HUDEP-2 (cell line): ENCODE measurements at regions not wholly inside any gene's neighbourhood (a gene's known extent, or its start where the extent isn't known, plus 50 kb on each side); places are given as distances from the start of the nearest gene placed in this dataset.
A peak's percentile ranks its signal among the peaks of the same experiment; 100 is the strongest.
"Not testable (repeated sequence)": the region's sequence is repeated elsewhere in the genome, so short reads cannot be mapped to it uniquely, and the experiment has no call there.

Source experiments
- DNase-seq, 76 experiments: peaks; one replicate each; lab custom pipeline; 2025; ENCODE audit not compliant: unreplicated experiment in 76 of 76; lab: John Stamatoyannopoulos, UW

- DNase-seq = no peak
Observed at GRCh38 chr1:172793823-172794222, 134.9 kb downstream of the FASLG start.

- DNase-seq = no peak
Observed at GRCh38 chr1:172795741-172796140, 136.8 kb downstream of the FASLG start.

GRCh38 chr1:172799804-172800203 is 140.9 kb downstream of the FASLG start:
- not testable (repeated sequence) for DNase-seq

GRCh38 chr1:172801771-172802322 is 142.9 kb downstream of the FASLG start:
- no peak for DNase-seq

GRCh38 chr1:172809750-172810149 is 150.8 kb downstream of the FASLG start:
- peak in 7 of 76 experiments; percentile 3 to 14 (median 6) for DNase-seq

- no peak for DNase-seq
Observed at GRCh38 chr1:172810480-172811175, 151.7 kb downstream of the FASLG start.

GRCh38 chr1:172811694-172812093 is 152.8 kb downstream of the FASLG start:
- no peak for DNase-seq

- no peak for DNase-seq
Observed at GRCh38 chr1:172812118-172812517, 153.2 kb downstream of the FASLG start.

- no peak for DNase-seq
Observed at GRCh38 chr1:172813330-172813729, 154.4 kb downstream of the FASLG start.

GRCh38 chr1:172814428-172814827 is 155.5 kb downstream of the FASLG start:
- no peak for DNase-seq

- no peak for DNase-seq
Observed at GRCh38 chr1:172815740-172816139, 156.8 kb downstream of the FASLG start.

- DNase-seq = no peak
Observed at GRCh38 chr1:172818841-172819527, 160.1 kb downstream of the FASLG start.

GRCh38 chr1:172820475-172821158 is 161.7 kb downstream of the FASLG start:
- no peak for DNase-seq

GRCh38 chr1:172821609-172822274 is 162.8 kb downstream of the FASLG start:
- DNase-seq = peak in 74 of 76 experiments; percentile 32 to 95 (median 78)

GRCh38 chr1:172822886-172823285 is 164.0 kb downstream of the FASLG start:
- no peak for DNase-seq

- no peak for DNase-seq
Observed at GRCh38 chr1:172823534-172823933, 164.6 kb downstream of the FASLG start.

- DNase-seq = no peak
Observed at GRCh38 chr1:172824209-172824608, 165.3 kb downstream of the FASLG start.

GRCh38 chr1:172826096-172826741 is 167.3 kb downstream of the FASLG start:
- peak in 12 of 76 experiments; percentile 1 to 27 (median 16) for DNase-seq

- no peak for DNase-seq
Observed at GRCh38 chr1:172827301-172827700, 168.4 kb downstream of the FASLG start.

GRCh38 chr1:172827841-172828240 is 168.9 kb downstream of the FASLG start:
- no peak for DNase-seq
